ENCODE measurements at regions not wholly inside any gene's neighbourhood (a gene's known extent, or its start where the extent isn't known, plus 50 kb on each side); places are given as distances from the start of the nearest gene placed in this dataset.

DNA sequence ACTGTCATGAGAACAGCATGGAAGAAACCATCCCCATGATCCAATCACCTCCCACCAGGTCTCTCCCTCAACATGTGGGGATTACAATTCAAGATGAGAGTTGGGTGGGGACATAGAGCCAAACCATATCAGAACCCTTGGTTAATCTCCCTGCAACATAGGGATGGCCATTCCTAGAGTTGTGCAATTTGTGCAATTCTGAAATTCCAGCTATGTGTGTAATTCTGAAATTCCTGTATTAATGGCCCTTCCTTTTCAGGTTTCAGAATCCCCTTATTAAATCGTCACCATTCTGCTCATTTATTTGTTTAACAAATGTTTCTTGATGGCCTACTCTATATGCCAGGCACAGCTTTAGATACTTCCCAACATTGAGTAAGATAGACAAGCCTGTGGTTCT lies 282.6 kb downstream of the SMARCA2 start:
- TF ChIP-seq, protein P1, sequence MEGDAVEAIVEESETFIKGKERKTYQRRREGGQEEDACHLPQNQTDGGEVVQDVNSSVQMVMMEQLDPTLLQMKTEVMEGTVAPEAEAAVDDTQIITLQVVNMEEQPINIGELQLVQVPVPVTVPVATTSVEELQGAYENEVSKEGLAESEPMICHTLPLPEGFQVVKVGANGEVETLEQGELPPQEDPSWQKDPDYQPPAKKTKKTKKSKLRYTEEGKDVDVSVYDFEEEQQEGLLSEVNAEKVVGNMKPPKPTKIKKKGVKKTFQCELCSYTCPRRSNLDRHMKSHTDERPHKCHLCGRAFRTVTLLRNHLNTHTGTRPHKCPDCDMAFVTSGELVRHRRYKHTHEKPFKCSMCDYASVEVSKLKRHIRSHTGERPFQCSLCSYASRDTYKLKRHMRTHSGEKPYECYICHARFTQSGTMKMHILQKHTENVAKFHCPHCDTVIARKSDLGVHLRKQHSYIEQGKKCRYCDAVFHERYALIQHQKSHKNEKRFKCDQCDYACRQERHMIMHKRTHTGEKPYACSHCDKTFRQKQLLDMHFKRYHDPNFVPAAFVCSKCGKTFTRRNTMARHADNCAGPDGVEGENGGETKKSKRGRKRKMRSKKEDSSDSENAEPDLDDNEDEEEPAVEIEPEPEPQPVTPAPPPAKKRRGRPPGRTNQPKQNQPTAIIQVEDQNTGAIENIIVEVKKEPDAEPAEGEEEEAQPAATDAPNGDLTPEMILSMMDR (IDR thresholded peaks at IDR 0.05): no peak
- no peak for TF ChIP-seq POLR2A (IDR thresholded peaks at IDR 0.05)
